ENCODE measurements at regions not wholly inside any gene's neighbourhood (a gene's known extent, or its start where the extent isn't known, plus 50 kb on each side); places are given as distances from the start of the nearest gene placed in this dataset.
A peak's percentile ranks its signal among the peaks of the same experiment; 100 is the strongest.
"Not testable (repeated sequence)": the region's sequence is repeated elsewhere in the genome, so short reads cannot be mapped to it uniquely, and the experiment has no call there.

DNA sequence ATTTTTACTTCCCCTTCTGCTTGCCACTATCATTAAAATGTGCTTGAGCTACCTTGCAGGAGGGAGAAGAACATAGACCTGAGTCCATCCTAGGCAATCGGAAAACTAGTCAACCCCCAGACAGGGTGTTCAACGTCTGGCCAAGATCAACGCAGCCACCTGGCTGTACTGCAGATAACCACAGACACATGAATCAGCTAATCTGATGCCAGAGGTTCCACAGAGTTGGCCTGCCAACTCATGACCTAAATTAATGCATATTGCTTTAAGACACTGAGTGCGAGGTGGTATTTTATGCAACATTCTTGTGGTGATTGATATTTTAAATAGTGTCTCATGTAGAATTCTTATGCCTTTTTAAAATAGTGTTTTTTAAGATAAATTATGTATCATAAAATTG, 1283.8 kb upstream of the PABPC4L start:
- in situ Hi-C loops (cut with MboI; ENCODE audit: low pct_unique_long_range_greater_than_20kb, low sequenced_read_pairs), result no loop called here
- peak; percentile 1 for DNase-seq

DNA sequence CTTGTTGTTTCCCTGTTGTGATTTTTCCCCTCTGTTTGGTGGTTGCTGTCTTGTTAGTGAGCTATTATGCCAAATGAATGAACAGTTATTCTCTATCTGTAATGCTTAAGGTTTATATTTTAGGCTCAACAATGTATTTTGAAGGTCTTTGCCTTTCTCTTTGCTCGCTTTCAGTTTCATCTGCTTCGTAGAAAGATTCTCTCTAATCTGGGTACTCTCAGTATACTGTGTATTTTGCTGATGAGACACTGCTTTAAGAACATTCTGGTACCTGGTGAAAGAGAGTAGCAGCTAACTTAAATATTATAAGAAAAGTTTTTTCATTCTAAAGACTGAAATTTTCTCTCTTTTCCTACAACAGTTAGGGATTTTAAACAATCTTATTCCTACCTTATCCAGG, 1274.7 kb upstream of the PABPC4L start:
- no peak for DNase-seq
- in situ Hi-C loops (cut with MboI; ENCODE audit: low pct_unique_long_range_greater_than_20kb, low sequenced_read_pairs), result no loop called here

DNA sequence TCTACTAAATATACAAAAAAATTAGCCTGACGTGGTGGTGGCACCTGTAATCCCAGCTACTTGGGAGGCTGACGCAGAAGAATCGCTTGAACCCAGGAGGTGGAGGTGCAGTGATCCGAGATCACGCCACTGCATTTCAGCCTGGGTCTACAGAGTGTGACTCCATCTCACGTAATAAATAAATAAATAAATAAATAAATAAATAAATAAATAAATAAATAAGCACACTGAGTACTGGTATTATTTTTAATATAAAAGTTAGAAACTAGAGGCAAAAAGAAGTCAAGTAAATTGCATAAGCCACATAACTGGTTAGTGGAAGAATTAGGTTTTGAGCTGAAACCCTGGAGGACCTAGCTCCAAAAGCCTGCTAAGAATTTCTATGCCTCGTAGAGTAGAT, 1262.7 kb upstream of the PABPC4L start:
- in situ Hi-C loops (cut with MboI; ENCODE audit: low pct_unique_long_range_greater_than_20kb, low sequenced_read_pairs), result no loop called here
- no peak for DNase-seq

DNA sequence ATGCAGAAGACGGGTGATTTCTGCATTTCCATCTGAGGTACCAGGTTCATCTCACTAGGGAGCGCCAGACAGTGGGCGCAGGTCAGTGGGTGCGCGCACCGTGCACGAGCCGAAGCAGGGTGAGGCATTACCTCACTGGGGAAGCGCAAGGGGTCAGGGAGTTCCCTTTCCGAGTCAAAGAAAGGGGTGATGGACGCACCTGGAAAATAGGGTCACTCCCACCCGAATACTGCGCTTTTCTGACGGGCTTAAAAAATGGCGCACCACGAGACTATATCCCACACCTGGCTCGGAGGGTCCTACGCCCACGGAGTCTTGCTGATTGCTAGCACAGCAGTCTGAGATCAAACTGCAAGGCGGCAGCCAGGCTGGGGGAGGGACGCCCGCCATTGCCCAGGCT, 1246.0 kb upstream of the PABPC4L start:
- in situ Hi-C loops (cut with MboI; ENCODE audit: low pct_unique_long_range_greater_than_20kb, low sequenced_read_pairs); DNase-seq: not testable (repeated sequence)

DNA sequence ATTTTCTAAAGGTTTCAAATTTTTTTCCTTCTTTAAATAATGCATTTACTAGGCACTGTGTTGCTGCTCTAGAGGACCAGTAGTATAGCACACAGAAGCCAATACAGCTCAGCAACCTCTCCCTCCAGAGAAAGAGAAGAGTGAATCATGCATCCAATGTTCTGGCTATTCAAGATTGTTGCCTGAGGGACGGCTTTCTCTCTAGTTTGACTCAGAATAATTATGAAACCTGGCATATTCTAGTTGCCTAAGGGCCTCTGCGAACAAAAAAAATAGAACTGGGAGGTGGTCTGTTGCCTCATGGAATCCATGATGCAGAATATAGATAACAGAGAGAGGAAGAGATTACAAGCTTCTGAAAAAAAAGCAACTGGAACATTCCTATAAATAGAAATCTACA, 1233.3 kb upstream of the PABPC4L start:
- in situ Hi-C loops (cut with MboI; ENCODE audit: low pct_unique_long_range_greater_than_20kb, low sequenced_read_pairs), result no loop called here
- no peak for DNase-seq

DNA sequence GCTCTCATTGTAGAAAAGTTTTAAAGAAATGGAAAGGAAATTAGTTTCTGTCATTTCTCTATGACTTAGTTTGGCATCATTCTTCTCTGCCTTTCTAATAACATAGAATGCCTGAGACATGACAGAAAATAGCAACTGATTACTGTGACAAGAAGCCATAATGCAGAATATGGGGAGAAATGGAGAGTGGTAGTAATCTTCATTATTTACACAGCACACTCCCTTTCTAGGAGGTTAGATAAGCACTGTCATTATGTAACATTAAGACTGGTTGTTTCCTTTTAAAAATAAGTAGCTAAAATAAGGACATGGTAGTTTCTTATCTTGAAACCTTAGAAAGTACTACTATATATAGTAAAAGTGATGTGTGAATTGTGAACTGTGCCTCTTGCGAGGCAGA, 1227.9 kb upstream of the PABPC4L start:
- in situ Hi-C loops (cut with MboI; ENCODE audit: low pct_unique_long_range_greater_than_20kb, low sequenced_read_pairs), result no loop called here
- no peak for DNase-seq

DNA sequence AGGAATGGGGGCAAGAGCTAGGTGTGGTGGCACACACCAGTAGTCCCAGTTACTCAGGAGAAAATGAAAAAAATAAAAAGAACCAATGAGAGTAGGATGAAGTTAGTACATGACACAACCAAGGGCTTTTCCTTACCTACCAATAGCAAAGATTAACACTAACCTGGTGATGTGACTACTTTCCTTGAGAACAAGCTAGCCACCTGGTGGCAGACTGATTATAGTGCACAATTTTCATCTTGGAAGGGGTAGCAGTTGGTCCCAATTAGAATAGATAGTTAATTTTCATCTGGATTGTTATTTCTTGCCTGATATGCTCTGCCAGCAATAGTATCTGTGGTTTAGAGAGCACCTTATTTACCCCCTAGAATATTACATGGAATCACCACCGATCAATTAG, 1216.8 kb upstream of the PABPC4L start:
- in situ Hi-C loops (cut with MboI; ENCODE audit: low pct_unique_long_range_greater_than_20kb, low sequenced_read_pairs), result no loop called here
- peak; percentile 5 for DNase-seq

DNA sequence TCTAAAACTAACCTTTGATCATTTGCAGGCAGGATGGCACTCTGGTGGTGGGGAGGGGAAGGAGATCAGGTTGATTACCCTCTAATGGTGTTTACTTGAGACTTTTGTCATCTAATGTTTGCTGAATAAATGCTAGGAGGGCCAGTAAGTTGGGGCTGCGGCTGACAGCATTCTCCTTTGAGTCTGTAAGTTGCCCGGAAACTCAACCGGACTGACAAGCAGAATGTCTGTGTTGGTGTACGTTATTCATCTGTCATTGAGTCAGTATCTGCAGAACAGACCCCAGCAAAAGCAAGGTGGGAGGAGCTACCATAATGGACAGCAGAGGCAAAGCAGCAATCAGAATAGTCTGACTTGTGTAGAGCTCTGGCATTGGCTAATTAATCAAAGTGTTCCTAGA, 1210.6 kb upstream of the PABPC4L start:
- DNase-seq, result no peak
- in situ Hi-C loops (cut with MboI; ENCODE audit: low pct_unique_long_range_greater_than_20kb, low sequenced_read_pairs), result no loop called here

DNA sequence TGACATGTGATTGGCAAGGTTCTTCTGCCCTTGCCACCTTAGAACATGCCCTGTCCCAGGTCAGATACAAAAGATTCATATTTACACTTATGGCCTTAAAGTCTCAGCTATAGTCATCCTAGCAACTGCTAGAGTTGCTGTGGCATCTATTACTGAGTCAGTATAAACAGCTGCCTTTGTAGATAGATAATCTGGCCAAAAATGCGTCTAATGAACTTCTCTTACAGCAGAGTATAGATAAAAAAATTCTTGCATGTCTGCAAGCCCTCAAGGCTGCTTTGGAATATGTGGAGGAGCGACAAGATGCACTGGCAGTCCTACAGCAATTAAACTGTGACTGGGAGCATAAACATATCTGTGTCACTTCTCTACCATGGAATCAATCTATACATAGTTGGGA, 1209.7 kb upstream of the PABPC4L start:
- no peak for DNase-seq
- in situ Hi-C loops (cut with MboI; ENCODE audit: low pct_unique_long_range_greater_than_20kb, low sequenced_read_pairs), result no loop called here

DNA sequence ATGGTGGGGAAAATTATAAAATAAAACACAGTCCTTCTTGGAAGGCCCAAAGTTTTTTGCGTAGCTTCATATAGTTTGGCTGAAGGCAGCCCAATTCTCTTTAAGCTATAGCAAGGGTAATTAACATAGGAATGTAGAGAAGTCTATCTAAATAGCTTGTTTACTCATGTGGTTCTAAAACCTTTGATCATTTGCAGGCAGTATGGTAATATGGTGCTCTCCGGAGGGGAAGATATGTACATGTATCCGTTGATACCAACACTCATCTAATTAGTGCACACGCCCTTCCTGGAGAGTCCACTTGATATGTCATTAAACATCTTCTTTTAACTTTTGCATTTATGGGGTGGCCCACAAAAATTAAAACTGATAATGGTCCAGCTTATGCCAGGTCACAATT, 1207.7 kb upstream of the PABPC4L start:
- in situ Hi-C loops (cut with MboI; ENCODE audit: low pct_unique_long_range_greater_than_20kb, low sequenced_read_pairs); DNase-seq: not testable (repeated sequence)

DNA sequence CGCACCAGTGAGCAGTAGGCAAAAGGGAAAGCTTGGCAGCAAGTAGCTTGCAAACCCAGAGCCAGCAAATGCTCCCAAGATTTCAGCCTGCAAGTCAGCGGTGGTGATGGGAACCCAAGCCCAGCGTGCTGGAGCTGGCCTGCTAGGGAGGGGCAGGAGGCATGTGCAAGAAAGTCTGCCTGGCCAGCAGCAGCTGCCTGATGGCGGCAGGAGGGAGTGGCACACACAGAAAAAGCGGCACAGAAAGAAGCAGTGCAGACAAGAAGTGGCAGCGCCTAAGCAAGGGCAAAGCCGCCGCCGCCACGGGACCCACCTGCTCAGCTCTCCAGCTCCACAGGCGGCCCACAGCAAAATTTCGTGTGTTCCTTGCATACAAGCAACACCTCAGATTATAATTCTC, 1206.5 kb upstream of the PABPC4L start:
- no peak for DNase-seq
- in situ Hi-C loops (cut with MboI; ENCODE audit: low pct_unique_long_range_greater_than_20kb, low sequenced_read_pairs), result no loop called here

DNA sequence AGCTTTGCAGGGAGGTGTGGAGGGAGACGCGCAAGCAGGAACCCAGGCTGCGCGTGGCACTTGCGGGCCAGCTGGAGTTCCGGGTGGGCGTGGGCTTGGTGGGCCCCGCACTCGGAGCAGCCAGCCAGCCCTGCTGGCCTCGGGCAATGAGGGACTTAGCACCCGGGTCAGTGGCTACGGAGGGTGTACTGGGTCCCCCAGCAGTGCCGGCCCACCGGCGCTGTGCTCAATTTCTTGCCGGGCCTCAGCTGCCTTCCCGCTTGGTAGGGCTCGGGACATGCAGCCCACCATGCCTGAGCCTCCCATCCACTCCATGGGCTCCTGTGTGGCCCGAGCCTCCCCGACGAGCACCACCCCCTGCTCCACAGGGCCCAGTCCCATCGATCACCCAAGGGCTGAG, 1205.0 kb upstream of the PABPC4L start:
- in situ Hi-C loops (cut with MboI; ENCODE audit: low pct_unique_long_range_greater_than_20kb, low sequenced_read_pairs), result not testable (repeated sequence)

DNA sequence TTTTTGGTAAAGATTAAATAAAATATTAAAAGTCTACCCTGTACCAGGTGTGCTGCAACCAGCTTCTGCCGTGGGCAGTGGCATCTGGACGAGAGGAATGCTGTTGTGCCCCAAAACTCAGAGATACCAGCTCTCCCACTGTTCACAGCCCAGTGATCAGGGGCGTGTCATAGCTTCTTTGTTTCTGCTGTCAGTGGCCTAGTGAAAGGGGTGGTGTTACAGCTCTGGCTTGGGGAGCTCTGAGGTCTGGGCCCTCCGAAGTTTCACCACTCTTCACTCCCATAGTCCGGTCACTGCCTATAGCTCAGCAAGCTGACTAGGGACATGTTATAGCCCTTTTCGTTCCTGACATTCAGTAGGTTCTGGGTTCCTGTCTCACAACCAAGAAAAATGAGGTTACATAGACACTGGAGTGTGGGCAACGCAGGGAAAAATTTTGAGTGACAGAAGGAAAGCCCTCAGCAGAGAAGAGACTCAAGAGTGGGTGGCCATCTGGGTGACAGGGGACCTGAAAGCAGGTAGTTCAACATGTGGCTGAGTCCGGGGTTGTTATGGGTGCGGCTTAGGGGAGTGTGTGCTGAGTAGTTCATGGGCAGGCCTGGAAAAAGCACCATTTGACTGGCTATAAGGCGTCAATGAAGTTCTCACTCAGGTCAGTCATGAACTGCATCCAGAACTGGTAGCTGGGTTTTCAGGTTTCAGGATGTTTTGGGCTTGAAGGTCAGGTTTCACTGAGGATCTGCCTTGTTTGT, 1184.4 kb upstream of the PABPC4L start:
- DNase-seq, result no peak
- in situ Hi-C loops (cut with MboI; ENCODE audit: low pct_unique_long_range_greater_than_20kb, low sequenced_read_pairs), result no loop called here

More for the DNA sequence above, 1205.0 kb upstream of the PABPC4L start:
- not testable (repeated sequence) for DNase-seq

DNA sequence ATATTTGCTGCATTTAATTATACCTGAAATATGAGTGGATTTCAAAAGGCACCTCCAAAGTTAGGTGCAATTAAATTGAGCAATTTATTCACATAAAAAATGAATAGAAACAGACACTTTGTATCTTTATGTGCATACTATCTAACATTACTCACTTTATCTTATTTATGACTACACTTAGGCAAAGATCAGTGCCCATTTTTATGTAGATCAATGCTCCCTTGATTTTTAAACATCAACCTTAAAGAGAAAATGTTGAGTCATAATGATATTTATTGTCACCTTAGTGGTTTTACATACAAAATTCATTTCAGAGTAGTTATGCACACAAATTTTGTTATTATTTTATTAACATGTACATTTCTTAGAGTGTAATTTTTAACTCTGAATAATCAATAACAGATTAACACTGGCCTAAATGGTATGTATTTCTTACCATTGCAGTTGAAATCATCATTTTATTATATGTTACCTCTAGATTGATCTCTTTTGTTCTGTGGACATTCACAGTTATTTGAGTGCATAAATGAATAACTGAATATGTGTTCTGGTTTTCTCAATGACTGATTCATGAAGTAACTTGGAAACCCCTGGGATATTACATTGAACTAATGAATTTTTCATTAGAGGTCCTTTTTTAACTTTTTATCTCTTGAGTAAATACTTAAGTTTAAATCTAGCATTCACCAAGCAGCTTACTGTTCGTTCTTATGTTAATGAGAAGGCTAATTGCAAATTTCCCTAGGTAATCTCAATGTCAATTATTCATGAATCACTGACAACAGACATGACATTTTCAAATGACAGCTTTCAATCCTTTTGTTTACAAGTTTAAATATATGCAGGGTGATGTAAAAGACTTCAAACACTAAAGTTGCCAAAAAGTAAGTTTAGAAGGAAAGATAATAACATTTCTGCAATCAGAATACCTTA, 1182.0 kb upstream of the PABPC4L start:
- in situ Hi-C loops (cut with MboI; ENCODE audit: low pct_unique_long_range_greater_than_20kb, low sequenced_read_pairs), result no loop called here
- DNase-seq, result no peak

DNA sequence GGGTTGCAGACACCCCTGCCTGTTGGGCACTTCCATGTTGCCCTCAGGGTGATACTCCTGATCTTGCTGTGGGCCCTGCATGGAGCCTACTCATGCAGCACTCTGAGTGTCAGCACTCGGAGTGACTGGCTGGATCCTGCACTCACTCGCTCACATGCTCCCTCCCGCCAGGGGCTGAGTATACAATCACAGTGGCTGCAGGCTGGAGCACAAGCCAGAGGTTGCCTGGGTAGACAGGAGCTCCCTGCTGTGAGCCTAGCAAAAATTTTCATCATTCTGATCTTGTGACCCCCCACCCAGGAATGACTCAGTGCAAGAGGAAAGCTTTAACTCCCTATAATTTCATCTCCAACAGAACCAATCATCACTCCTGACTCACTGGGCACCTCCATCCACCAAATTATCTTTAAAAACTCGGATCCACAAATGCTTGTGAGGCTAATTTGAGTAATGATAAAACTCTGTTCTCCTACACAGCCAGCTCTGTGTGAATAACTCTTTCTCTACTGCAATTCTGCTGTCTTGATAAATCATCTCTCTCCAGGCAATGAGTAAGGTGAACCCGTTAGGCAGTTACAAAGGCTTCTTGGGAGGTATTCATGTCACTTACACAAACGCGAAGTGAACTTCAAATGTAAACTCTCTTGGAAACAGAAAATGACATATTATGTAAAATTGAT, 1180.8 kb upstream of the PABPC4L start:
- in situ Hi-C loops (cut with MboI; ENCODE audit: low pct_unique_long_range_greater_than_20kb, low sequenced_read_pairs), result no loop called here
- DNase-seq, result no peak

DNA sequence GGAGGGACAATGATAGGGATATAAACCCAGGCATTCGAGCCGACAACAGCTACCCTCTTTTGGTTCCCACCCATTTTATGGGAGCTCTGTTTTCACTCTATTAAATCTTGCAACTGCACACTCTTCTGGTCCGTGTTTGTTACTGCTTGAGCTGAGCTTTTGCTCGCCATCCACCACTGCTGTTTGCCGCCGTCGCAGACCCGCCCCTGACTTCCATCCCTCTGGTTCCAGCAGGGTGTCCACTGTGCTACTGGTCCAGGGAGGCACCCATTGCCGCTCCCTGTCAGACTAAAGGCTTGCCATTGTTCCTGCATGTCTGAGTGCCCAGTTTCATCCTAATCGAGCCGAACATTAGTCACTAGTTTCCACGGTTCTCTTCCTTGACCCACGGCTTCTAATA, 1170.5 kb upstream of the PABPC4L start:
- no peak for DNase-seq
- in situ Hi-C loops (cut with MboI; ENCODE audit: low pct_unique_long_range_greater_than_20kb, low sequenced_read_pairs), result no loop called here

DNA sequence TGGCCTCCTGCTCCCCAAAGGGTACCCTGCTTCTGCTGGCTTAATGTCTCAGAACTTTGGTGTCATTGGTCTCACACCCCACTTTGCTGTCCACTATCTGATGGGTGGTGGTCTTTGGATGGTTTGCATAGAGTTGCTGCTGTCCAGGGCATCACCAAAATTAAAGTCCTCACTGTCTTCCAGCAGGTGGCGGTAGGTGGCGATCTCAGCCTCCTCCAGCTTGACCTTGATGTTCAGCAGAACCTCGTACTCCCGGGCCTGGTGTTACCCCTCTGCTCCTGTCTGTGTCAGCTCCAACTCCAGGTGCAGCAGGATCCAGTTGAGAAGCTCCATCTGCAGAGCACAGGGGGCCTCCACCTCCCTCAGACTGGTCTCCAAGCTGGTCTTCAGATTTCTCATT, 1169.5 kb upstream of the PABPC4L start:
- DNase-seq, result peak; percentile 9

DNA sequence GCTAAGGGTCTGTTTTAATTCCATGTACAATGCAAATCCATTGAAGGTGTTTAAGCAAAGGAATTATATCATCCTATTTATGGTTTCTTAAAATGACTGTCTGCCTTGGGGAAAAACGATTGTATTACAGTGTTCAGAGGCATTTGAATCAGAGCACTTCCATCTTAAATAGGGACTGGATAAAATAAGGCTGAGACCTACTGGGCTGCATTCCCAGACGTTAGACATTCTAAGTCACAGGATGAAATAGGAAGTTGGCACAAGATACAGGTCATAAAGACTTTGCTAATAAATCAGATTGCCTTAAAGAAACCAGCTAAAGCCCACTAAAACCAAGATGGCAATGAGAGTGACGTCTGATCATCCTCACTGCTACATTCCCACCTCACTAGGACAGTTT, 1167.2 kb upstream of the PABPC4L start:
- in situ Hi-C loops (cut with MboI; ENCODE audit: low pct_unique_long_range_greater_than_20kb, low sequenced_read_pairs), result no loop called here
- no peak for DNase-seq

More for the DNA sequence above, 1169.5 kb upstream of the PABPC4L start:
- in situ Hi-C loops (cut with MboI; ENCODE audit: low pct_unique_long_range_greater_than_20kb, low sequenced_read_pairs), result no loop called here

DNA sequence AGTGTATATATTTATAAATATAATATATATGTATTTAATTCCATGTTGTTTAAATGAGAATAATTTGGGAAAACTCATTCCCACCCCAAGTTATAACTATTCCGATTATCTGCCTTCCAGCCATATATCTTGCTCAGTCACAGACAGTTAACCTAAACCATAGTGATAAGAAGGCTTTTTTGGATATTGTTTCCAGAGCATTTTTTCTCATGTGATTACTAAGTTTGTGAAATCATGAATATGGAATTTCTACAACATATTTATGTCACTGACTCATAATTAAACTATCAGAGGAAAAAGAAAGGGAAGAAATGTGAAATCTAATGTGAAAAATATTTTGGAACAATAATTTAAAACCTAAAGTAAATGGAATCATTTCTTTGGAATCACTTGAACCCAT, 1163.5 kb upstream of the PABPC4L start:
- no peak for DNase-seq
- in situ Hi-C loops (cut with MboI; ENCODE audit: low pct_unique_long_range_greater_than_20kb, low sequenced_read_pairs), result no loop called here

DNA sequence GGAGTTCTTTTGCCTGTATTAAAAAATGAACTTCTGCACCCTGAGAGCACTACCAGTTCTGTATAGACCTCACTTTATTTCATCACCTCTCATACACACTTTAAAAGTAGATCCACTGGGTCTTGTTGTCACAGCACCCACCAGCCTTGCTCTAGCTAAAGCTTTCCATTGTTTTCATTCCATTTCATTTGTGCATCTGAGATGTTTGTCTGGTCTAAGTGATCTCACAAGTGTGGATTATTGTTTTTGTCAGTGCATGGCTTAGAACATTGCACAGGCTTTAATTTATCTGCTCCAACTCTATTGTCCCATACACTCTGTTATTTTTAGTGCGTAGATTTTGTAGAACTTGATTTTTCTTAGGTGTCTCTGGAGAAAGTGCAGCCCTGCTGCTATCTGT, 1157.5 kb upstream of the PABPC4L start:
- no peak for DNase-seq
- in situ Hi-C loops (cut with MboI; ENCODE audit: low pct_unique_long_range_greater_than_20kb, low sequenced_read_pairs), result no loop called here
